NCI-H345 treated with DMSO at 0.1 percent for 48 hours (cell line): ENCODE measurements at regions not wholly inside any gene's neighbourhood (a gene's known extent, or its start where the extent isn't known, plus 50 kb on each side); places are given as distances from the start of the nearest gene placed in this dataset.
A peak's percentile ranks its signal among the peaks of the same experiment; 100 is the strongest.
"Not testable (repeated sequence)": the region's sequence is repeated elsewhere in the genome, so short reads cannot be mapped to it uniquely, and the experiment has no call there.

Source experiments
- DNase-seq: peaks from one replicate; lab custom pipeline; 2025; ENCODE audit not compliant: unreplicated experiment; lab: John Stamatoyannopoulos, UW

DNA sequence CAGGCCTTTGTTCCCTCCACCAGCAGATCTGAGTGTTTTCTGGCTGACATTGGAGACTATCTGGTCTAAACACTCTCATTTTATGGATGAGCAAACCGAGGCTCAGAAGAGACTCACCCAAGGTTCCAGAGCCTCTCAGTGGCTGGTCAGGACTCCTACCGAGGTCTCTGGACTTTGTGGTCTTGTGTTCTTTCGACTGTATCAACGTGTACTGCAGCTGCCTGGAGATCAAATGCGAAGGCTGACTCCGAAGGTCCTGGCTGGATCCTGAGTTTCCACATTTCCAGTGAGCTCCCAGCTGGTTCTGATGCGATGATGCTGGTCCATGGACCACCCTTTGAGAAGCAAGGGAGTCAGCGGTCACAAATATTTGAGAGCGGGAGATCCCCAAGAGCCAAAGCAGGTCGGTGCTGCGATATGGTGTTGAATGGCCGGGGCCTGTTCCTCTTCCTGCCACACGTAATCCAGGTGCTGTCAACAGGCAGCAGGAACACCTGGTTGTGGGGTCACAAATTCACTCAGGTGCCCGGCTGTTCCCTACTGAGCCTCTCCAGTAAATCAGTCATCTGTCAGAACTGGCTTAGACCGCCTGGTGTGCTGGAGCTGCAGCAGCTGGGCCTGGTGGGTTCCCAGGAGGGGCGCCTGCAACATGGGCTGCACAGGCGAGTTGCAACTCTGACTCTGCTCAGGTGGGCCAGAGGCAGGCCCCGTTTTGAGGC is 94.8 kb upstream of the USP24 start:
- DNase-seq: no peak

DNA sequence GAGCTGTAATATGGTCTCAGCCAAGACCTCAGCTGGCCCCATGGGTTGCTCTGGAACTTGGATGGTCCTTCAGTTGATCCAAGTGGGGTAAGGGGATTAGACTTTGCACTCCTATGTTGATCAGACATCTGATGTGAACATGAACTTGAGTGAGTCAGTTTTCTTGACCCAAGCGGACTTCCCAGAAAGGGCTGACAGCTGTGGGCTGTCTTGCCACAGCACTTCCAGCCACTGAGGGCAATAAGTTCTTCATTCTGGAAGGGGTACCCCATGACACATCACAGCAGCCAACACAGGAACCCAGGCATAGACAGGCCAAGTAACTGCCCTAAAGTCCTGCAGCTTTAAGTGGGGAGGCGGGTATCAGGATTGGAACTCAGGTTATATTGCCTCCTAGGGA is 93.9 kb upstream of the USP24 start:
- DNase-seq: no peak

DNA sequence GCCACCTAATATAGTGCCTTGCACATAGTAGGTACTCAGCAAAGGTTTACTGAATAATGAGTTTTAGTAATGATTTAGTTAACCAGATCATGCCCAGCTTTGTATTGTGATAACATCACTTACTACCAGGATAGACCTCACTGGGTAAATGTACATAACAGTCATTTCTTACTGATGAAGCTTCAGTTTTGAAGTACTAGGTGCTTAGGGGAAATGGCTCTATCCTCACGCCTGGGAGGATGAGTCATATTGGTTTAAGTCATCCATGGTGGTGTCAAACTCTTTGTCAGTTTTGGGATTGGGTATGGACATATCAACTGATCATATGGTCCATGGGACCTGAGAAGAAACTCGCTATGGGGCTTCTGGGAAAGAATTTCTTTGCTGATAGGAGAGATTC is 90.6 kb upstream of the USP24 start:
- DNase-seq: no peak

DNA sequence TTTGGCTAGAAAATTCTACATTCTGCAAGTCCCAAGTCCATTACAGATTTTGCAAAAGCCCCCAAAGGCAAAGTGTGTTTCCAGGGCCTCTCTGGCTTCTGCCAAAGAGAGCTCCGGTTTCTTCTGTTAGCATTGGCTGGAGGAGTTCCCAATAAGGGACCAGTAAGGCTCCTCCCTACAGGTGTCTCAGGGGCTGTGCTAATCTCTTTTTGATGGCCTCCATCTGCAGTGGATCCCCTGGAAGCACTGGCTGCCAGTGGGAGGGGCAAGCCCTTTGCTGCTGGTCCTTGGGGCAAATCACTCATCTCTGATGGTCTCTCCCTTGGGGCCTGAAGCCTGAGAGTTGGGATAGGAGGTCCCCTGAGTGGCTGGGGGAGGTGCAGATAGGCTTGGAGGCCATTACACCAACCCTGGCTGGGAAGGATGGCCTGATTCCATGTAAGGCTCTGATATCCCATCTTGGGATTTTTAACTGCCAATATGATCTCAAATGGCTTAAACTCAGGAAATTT is 89.1 kb upstream of the USP24 start:
- DNase-seq: no peak

DNA sequence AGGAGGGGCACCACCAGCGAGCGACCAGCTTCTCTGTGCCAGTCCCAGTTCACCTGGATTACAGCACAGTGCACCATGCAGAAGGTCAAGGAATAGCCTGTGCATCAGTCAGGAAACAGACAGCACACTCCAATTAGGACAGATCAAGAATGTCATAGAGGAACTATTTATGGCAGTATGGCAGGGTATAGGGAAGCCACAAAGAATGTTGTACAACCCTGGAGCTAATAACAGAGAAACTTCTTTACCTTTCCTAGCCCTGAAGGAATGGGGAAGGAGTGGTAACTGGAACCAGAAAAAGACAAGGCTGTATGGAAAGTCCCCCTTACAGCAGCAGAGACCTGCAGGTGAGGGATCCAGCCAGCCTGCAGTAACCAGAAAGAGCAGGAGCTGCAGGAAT is 87.8 kb upstream of the USP24 start:
- no peak for DNase-seq

DNA sequence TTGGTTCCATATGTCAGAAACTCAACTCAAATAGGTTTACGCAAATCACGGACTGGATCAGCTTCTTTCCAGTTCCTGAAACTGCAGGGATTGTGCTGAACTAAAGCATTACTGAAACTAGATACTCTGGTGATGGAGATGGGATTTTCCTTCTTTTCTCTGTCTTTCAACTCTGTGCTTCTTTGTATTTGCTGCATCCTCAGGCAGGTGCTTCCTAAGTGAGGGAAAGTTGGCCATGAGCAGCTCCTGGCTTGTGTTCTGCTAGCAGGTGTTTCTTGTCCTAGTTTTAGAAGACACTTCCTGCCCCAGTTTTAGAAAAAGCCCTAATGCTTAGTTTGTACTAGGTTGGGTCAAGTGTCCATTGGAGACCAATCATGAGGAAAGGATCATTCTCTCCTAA is 86.7 kb upstream of the USP24 start:
- DNase-seq: no peak

DNA sequence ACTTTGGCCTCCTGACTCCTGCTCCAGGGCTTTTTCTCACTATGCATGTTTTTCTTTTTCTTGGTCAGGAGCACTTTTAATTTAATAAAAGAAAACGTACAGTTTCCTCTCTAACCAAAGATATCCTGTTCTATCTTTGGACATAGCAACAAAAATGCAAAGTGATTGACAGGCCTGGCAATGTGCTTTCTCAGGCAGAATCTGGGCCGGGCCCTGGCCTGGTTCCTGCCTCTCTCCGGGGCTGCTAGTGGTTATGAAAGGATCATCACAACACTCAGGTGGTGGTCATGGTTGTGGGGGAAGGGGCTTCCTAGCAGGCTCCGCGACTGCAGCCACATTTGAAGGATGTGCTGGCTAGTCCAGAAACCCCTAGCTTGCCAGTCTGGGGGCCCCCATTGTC is 85.8 kb upstream of the USP24 start:
- no peak for DNase-seq

DNA sequence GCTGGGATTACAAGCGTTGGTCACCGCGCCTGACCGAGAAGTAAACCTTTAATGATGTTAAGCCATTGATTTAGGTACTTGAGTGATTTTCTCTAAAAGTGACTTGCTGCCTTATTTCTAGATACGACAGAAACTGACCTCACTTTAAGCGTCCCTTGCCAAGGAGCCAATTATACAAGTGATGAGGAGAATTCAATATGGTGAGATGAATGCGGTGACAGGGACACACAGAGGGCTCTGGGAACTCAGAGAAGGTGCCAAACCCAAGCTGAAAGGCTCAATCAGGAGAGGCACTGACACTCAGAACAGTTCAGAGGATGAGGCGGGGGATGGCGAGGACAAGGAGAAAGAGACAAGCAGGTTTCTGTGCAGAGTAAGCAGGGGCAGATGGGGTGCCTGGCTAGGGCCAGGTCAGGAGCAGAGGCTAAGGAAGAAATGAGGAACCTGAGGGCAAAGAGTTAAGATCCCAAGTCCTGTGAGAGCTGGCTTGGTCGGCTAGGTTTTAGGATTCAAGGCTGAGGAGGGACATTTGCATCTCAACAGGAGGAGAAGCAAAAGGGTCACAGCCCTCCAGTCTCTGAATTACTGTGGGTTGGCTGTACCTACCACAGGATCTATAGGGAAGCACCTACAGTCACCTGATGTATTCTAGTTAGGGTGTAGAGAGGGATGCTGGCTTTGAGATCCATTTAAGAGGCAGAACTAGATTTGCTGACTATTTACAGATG is 83.2 kb upstream of the USP24 start:
- DNase-seq: no peak

DNA sequence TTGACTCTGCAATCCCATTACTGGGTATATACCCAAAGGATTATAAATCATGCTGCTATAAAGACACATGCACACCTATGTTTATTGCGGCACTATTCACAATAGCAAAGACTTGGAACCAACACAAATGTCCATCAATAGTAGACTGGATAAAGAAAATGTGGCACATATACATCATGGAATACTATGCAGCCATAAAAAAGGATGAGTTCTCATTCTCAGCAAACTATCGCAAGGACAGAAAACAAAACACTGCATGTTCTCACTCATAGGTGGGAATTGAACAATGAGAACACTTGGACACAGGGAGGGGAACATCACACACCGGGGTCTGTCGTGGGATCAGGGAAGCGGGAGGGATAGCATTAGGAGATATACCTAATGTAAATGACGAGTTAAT is 81.1 kb upstream of the USP24 start:
- not testable (repeated sequence) for DNase-seq

DNA sequence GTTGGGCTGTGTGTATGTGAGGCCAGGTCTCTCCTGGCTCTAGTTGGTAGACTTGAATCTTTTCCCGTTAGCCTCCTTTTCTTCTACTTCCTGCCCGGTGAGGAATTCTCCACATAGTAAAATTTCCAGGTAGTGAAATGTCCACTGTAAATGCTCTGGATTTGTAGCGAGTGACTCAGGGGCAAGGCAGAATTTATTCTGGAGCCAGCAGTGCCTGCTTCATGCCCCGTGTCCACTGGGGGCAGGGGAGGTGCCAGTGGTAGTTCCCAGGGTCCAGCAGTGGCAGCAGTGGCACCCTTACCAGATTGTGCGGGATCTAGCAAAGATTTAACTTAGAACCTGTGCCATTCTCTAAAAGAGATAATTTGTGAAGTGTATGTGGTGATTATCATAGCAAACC is 74.5 kb upstream of the USP24 start:
- no peak for DNase-seq

DNA sequence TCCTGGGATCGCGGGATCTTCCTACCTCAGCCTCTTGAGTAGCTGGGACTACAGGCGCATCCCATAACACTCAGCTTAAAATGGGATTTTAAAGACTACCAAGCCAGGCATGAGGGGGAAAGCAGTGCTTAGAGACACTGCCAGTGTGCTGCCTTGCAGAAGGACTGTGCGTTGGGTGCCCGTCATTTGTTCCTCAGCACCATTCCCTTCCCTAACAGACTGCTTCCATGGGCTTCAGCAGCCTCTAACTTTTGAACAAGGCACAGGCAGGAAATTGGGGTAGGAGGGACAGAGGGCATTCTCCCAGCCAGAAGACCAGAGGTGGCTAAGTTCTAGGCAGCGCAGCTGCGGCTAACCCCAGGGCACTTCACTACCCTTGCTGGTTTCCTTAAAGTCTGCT is 73.9 kb upstream of the USP24 start:
- DNase-seq: no peak

DNA sequence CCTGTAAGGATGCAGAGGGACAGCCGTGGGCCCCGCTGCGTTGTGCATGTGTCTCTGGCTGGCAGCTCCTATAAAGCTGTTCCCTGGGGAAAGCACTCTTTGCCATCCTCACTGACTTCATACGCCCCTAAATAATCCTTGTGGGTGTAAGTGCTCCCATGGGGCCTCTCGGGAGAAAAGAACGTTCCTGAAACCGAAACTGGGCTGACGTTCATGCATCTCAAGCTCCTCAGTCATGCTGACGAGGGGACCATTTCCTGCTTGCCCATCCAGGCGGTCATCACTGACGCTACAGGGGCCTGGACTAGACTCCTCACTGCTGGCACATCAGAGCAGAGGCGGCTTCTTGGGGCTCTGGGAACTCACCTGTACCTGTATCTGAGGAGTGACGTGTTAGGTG is 73.1 kb upstream of the USP24 start:
- no peak for DNase-seq

DNA sequence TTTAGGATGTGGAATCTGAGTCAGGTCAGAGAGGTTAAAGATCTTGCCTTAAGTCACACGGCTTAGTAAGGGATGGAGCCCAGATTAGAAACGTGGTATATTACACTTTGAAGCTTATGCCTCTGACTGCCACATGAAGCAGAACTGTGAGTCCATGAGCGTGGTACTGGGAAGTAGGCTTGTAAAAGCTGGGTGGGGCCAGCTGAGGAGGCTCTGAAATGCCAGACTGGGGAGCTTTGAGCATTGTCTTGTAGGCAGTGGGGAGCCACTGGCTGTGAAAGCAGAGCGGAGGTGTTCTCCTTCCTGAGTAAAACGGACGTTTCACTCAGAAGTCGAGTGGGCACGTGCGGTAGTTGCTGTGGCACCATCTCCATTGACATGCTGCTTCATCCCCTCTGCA is 72.6 kb upstream of the USP24 start:
- no peak for DNase-seq

DNA sequence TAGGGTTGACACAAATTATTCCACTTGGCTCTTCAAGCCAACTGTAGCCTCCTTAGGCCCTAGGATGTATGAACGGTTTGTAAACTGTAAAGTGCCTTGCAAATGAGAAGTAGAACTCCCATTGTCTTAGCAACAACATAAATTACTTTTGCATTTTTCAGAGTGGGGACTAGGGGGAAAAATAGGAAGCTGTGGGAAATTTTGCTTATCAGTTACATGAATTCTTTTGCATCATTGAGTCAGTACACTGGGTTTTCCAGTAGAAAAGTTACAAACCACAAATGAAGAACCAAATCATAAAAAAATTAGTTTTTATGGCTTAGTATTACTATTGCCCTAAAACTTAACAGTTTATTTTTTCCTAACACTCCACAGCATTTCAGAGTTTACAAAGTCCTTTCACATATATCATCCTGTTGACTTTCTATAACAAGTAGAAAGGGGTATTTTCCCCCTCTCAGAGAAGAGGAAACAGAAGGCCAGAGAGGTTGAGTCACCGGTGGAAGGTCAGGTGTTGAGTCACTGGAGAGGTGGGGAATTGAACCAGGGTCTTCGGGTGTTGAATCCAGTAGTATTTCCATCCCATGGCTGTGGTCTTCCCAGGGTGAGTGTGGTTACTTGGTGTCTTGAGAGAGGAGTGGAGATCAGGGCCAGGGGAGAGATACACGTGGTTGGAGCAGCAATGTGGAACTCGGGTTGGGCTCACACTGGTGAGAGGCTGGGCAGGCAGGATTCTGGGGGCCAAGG is 71.9 kb upstream of the USP24 start:
- DNase-seq: no peak

DNA sequence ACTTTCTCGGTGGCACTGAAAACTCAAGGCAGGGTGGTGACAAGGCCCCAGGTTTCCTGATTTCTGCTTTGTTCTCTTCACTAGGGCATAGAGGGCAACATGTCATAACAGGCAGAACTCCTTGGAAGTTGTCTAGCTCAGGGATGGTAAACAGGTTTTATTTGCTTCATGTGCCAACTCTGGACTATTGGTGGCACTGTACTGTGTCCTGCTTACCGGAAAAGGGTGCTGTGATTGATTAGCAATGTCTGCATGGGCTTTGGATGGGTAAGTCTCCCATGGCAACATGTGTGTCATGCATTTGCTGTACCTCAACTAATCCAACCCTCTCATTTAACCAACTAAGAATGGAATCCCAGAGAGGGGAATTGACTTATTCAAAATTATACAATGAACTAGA is 70.7 kb upstream of the USP24 start:
- no peak for DNase-seq

DNA sequence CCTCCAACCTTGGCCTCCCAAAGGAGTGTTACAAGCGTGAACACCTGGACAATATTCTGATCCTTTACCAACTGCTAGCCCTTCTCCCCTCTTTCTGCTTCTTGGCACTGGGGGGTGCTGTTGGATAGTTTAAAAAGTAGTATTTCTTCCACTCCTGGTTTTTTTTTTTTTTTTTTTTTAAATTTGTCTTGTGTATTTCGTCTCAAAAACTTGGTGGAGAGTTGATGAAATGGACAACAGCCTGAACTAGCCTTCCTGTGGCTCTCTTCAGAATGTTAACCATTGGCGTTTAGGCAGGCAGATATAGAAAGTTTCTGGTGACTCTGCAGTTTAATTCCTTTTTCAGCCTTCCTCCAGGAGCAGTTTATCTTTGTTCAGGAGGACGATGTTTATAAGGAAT is 69.7 kb upstream of the USP24 start:
- DNase-seq: no peak

DNA sequence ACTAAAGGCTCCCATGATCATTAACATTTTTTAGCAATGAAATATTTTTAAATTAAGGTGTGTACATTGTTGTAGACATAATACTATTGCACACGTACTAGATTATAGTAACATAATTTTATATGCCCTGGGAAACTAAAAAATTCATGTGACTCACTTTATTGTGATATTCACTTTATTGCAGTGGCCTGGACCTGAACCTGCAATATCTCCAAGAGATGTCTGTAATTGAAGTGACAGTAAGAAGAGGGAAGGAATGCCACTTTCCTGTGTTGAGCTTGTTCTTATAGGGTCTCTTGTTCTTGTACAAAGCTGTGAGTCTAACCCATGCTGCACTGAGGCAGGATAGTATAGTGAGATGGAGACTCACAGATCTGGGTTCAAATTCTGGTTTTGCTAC is 66.9 kb upstream of the USP24 start:
- no peak for DNase-seq

DNA sequence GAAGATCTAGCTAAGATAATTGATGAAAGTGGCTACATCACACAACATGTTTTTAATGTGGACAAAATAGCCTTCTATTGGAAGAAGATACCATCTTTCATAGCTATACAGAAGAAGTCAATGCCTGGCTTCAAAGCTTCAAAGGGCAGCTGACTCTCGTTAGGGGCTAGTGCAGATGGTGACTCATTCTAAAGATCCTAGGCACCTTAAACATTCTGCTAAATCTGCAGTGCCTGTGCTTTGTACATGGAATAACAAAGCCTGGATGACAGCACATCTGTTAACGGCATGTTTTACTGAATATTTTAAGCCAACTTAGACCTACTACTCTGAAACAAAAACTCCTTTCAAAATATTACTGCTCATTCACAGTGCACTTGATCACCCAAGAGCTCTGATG is 65.6 kb upstream of the USP24 start:
- DNase-seq: no peak

DNA sequence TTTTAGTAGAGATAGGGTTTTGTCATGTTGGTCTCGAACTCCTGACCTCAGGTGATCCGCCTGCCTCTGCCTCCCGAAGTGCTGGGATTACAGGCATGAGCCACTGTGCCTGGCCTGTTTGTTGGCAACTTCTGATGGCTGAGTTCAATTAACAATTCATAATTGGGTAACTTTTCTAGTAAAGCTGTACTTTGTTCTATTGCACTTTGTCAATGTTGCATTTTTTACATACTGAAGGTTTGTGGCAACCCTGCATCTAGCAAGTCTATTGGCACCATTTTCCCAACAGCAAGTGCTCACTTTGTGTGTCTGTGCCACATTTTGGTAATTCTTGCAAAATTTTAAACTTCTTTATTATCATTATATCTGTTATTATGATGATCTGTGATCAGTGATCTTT is 64.5 kb upstream of the USP24 start:
- DNase-seq: no peak

DNA sequence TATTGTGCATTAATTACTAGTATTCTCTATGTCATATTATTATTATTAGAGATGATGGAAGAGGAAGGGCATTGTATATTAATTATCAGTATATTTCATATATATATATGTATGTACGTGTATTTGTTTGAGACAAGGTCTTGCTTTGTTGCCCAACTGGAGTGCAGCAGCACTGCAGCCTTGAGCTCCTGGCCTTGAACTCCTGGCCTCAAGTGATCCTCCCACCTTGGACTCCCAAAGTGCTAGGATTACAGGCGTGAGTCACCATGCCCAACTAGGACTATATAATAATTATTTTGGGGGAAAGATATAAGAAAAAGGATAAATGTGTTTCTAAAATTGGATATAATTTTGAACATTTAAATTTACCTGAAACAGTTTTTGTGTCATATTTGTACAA is 63.2 kb upstream of the USP24 start:
- no peak for DNase-seq

DNA sequence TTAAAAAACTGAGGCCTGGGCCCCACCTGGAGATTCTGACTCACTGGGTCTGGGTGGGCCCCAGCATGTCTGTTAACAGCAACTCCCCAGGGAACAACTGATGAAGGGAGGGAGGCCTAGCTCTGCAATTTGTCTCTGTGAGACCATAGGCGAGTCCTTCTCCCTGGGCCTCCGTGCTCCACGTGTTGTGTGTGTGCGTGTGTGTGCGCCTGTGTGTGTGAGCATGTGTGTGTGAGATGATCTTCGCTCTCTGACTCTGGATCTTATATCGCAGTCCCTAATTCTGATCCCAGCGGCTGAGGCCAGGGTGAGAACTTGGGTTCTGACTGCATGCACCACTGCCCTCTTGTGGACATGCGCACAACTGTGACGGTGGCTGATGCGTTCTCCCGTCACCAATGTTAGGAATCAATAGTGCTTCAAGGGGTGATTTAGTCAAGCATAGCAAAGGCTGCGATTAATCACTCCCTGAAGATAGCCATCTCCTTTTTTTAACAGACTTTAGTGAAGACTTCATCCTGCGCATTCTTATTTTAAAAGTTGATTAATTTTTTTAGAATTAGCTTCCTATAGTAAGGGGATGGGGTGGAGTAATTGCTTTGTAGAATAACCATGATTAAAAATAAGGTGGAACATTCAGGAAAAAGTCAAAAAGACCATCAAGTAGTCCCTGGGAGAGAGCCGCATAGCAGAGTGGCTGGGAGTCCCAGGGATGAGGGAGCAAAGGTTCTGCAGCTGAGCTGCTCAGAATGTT is 62.4 kb upstream of the USP24 start:
- DNase-seq: peak; percentile 56
